Lower leg skin (tissue), 3 donors: ENCODE measurements at regions not wholly inside any gene's neighbourhood (a gene's known extent, or its start where the extent isn't known, plus 50 kb on each side); places are given as distances from the start of the nearest gene placed in this dataset.

Experiments used
- POLR2A ChIP-seq, 2 donors: fragments of 450-650 bp; IDR thresholded peaks; one replicate each; pipeline ENCODE4 v1.6.1; 2016 to 2017; ENCODE audit warnings: antibody characterized with exemption in 2 of 2, mild to moderate bottlenecking in 1 of 2, moderate library complexity in 1 of 2
- TF ChIP-seq, protein P1 (sequence below), 3 donors: fragments of 450-650 bp; IDR thresholded peaks; one replicate each; pipeline ENCODE4 v1.5.1; 2016; ENCODE audit warnings: antibody characterized with exemption in 3 of 3, mild to moderate bottlenecking in 3 of 3, moderate library complexity in 2 of 3

GRCh38 chr4:136343340-136343739 is 1189.0 kb downstream of the PCDH18 start:
- TF ChIP-seq, protein P1, sequence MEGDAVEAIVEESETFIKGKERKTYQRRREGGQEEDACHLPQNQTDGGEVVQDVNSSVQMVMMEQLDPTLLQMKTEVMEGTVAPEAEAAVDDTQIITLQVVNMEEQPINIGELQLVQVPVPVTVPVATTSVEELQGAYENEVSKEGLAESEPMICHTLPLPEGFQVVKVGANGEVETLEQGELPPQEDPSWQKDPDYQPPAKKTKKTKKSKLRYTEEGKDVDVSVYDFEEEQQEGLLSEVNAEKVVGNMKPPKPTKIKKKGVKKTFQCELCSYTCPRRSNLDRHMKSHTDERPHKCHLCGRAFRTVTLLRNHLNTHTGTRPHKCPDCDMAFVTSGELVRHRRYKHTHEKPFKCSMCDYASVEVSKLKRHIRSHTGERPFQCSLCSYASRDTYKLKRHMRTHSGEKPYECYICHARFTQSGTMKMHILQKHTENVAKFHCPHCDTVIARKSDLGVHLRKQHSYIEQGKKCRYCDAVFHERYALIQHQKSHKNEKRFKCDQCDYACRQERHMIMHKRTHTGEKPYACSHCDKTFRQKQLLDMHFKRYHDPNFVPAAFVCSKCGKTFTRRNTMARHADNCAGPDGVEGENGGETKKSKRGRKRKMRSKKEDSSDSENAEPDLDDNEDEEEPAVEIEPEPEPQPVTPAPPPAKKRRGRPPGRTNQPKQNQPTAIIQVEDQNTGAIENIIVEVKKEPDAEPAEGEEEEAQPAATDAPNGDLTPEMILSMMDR (IDR thresholded peaks at IDR 0.05), result no peak
- TF ChIP-seq POLR2A (IDR thresholded peaks at IDR 0.05), result no peak
